HG03280 (cell line): ENCODE measurements at regions not wholly inside any gene's neighbourhood (a gene's known extent, or its start where the extent isn't known, plus 50 kb on each side); places are given as distances from the start of the nearest gene placed in this dataset.
"Not testable (repeated sequence)": the region's sequence is repeated elsewhere in the genome, so short reads cannot be mapped to it uniquely, and the experiment has no call there.

Experiments used
- ATAC-seq: cut with Tn5 transposase; IDR thresholded peaks from one replicate; pipeline ENCODE4 v1.9.1; 2021; ENCODE audit warnings: mild to moderate bottlenecking, moderate library complexity; ENCODE audit not compliant: unreplicated experiment

- no peak for ATAC-seq
Observed at GRCh38 chr5:104146652-104147051, 584.1 kb upstream of the NUDT12 start.

GRCh38 chr5:104139840-104140239 lies 577.3 kb upstream of the NUDT12 start:
- ATAC-seq = no peak

DNA sequence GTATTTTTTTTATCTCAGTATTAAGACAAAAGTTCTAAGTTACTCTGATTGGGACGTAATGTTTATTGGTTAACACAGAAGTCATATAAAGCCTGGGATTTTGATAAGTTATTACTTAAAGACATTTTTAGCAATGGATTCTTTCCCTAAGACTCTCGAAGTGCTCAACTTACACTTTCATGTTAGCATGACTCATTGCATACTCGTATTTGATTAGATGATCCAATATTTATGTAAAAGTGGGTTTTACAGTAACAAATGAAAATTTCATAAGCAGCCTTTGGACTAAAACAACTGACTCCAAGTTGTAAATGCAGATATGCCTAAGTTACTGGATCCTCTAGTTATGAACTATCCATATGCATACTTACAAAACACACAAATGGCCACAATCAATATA lies 567.7 kb upstream of the NUDT12 start:
- no peak for ATAC-seq

GRCh38 chr5:104128348-104128747 lies 565.8 kb upstream of the NUDT12 start:
- no peak for ATAC-seq

DNA sequence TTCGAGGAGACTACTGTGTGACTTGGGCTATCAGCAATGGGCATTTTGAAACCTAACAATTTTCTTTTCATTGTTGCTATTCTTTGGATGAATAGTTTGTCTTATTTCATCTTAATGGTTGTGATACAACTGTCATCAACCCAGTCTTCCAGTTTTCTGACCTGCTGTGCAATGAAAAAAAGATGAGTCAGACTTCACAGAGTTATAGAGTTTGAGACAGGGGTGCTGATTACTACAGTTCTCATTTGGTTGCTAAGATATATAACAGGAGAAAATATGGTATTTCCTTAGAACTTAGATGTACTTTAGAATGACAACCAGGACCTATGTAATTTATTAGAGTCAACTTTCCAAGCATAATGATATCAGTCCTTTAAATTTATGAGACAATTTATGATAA lies 564.4 kb upstream of the NUDT12 start:
- ATAC-seq = no peak

GRCh38 chr5:104119529-104119928 lies 556.9 kb upstream of the NUDT12 start:
- ATAC-seq = no peak

GRCh38 chr5:104111632-104112031 lies 549.0 kb upstream of the NUDT12 start:
- ATAC-seq = no peak

- no peak for ATAC-seq
Observed at GRCh38 chr5:104096451-104096850, 533.9 kb upstream of the NUDT12 start.

DNA sequence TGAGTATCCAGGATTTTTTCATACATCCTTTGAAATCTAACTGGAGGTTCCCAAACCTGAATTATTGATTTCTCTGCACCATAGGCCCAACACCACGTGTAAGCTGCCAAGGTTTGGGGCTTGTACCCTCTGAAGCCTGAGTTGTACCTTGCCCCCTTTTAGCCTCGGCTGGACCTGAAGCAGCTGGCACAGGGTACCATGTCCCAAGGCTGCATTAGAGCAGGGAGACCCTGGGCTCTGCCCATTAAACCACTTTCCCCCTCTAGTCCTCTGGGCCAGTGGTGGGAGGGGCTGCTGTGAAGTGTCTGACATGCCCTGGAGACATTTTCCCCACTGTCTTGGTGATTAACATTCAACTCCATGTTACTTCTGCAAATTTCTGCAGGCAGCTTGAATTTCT lies 532.9 kb upstream of the NUDT12 start:
- no peak for ATAC-seq

- no peak for ATAC-seq
Observed at GRCh38 chr5:104088876-104089778, 526.5 kb upstream of the NUDT12 start.

- ATAC-seq = no peak
Observed at GRCh38 chr5:104084896-104085295, 522.3 kb upstream of the NUDT12 start.

GRCh38 chr5:104082754-104083153 lies 520.2 kb upstream of the NUDT12 start:
- ATAC-seq = no peak

GRCh38 chr5:104081232-104081631 lies 518.6 kb upstream of the NUDT12 start:
- no peak for ATAC-seq

DNA sequence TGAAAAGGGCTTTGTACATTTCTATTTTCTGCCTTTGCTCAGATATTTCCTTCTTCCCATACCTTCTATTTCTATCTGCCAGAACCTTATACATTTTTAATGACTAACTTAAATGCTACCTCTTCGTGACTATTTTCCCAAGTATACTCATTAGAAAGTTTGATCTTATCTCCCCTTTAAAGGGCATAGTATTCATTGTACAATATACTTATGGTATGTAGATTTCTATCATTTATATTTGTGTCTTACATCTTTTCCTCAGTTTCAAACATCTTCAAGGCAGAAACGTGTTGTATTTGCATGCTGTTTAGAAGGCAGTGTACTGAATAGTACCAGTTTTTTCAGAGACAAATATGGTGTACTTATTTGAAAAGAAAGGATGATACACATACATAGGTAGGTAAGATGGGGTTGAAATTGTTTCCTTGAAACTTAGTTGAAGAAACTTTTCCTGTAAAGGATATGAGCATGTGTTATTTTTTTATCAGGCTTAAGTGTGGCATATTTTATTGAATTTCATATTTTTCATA lies 518.1 kb upstream of the NUDT12 start:
- no peak for ATAC-seq

DNA sequence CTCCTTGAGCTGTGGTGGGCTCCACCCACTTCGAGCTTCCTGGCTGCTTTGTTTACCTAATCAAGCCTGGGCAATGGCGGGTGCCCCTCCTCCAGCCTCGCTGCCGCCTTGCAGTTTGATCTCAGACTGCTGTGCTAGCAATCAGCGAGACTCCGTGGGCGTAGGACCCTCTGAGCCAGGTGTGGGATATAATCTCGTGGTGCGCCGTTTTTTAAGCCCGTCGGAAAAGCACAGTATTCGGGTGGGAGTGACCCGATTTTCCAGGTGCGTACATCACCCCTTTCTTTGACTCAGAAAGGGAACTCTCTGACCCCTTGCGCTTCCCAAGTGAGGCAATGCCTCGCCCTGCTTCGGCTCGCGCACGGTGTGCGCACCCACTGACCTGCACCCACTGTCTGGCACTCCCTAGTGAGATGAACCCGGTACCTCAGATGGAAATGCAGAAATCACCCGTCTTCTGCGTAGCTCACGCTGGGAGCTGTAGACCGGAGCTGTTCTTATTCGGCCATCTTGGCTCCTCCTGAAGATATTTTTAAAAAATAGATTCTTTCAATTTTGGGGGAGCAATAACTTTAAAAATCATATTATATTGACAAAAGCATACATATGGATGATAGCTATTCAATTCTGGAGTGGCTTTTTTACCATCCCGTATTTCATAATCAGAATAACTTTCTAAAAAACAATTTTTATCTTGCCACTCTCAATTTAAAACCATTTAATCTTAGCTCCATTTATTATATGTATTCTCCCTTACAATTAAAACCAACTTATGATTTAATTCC lies 517.5 kb upstream of the NUDT12 start:
- not testable (repeated sequence) for ATAC-seq

GRCh38 chr5:104071887-104072286 lies 509.3 kb upstream of the NUDT12 start:
- no peak for ATAC-seq

DNA sequence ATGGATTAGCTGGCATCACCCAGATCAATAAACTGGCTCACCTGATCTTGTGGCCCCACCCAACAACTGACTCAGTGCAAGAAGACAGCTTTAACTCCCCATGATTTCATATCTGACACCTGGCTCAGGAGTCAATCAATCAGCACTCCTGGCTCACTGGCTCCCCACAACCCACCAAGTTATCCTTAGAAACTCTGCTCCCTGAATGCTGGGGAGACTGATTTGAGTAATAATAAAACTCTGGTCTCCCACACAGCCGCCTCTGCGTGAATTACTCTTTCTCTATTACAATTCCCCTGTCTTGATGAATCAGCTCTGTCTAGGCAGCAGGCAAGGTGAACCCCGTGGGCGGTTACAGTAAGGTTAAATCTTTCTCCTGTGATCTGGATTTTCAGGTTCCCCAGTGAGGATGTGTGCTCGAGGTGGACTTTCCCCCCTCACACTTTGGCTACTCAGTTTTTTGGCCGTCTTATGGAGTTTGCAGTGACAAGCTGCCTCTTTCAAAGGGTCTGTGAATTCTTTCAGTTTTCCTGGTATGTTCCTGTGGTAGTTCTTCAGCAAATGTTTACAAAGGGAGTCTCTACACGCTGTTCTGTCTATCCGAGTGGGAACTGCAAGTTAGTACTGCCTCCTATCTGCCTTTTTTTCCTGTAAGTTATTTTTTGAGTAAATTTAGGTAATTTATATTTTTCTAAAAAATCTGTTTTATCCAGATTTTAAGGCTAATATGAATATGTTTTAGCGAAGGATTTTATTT lies 500.2 kb upstream of the NUDT12 start:
- ATAC-seq = no peak

GRCh38 chr5:104061707-104062106 lies 499.1 kb upstream of the NUDT12 start:
- ATAC-seq = no peak

DNA sequence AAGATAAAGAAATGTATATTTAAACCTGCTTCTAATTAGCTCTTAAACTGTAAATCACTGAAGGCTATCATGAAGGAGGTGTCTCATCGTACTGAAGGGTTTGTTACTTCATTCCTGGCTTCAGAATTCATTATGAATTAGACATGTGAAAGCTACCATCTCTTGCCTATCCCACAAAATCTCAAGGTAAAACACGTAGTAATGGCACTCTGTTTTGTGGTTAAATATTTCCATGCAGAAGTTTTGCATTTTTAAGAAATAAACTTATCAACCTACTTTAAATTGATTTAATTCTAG lies 490.7 kb upstream of the NUDT12 start:
- no peak for ATAC-seq

- ATAC-seq = no peak
Observed at GRCh38 chr5:104052558-104053352, 490.2 kb upstream of the NUDT12 start.
